Endothelial cell of umbilical vein (primary cell): ENCODE measurements at regions not wholly inside any gene's neighbourhood (a gene's known extent, or its start where the extent isn't known, plus 50 kb on each side); places are given as distances from the start of the nearest gene placed in this dataset.

Experiments used
- EZH2 ChIP-seq: IDR thresholded peaks from 2 replicates; pipeline ENCODE4 v1.6.1; 2012; ENCODE audit warnings: borderline replicate concordance, low read depth, mild to moderate bottlenecking, moderate library complexity, low read length, inconsistent platforms; ENCODE audit not compliant: severe bottlenecking
- POLR2A ChIP-seq: IDR thresholded peaks from 2 replicates; pipeline ENCODE4 v1.6.1; 2012; ENCODE audit warnings: low read depth, mild to moderate bottlenecking, control low read depth, low read length
- POLR2AphosphoS5 ChIP-seq: IDR thresholded peaks from 2 replicates; pipeline ENCODE4 v1.6.1; 2012; ENCODE audit warnings: low read depth, mild to moderate bottlenecking, control low read depth, low read length, moderate library complexity; ENCODE audit not compliant: insufficient read depth
- TF ChIP-seq, protein P1 (sequence below), 2 donors: IDR thresholded peaks; 1 replicate in 1 of 2; 2 replicates in 1 of 2; pipeline ENCODE4 v1.5.1; 2011; ENCODE audit warnings: low read length in 2 of 2, mild to moderate bottlenecking in 2 of 2, moderate library complexity in 2 of 2, control low read depth in 1 of 2, inconsistent platforms in 1 of 2, low read depth in 1 of 2; ENCODE audit not compliant: insufficient read depth in 1 of 2; ENCODE audit errors: extremely low read depth in 1 of 2

GRCh38 chr6:14920276-14920675, 325.6 kb upstream of the JARID2 start:
- TF ChIP-seq, protein P1, sequence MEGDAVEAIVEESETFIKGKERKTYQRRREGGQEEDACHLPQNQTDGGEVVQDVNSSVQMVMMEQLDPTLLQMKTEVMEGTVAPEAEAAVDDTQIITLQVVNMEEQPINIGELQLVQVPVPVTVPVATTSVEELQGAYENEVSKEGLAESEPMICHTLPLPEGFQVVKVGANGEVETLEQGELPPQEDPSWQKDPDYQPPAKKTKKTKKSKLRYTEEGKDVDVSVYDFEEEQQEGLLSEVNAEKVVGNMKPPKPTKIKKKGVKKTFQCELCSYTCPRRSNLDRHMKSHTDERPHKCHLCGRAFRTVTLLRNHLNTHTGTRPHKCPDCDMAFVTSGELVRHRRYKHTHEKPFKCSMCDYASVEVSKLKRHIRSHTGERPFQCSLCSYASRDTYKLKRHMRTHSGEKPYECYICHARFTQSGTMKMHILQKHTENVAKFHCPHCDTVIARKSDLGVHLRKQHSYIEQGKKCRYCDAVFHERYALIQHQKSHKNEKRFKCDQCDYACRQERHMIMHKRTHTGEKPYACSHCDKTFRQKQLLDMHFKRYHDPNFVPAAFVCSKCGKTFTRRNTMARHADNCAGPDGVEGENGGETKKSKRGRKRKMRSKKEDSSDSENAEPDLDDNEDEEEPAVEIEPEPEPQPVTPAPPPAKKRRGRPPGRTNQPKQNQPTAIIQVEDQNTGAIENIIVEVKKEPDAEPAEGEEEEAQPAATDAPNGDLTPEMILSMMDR (IDR thresholded peaks at IDR 0.05; ENCODE audit: extremely low read depth in 1 of 2, insufficient read depth in 1 of 2, low read depth in 1 of 2, low read length in 2 of 2), result no peak
- TF ChIP-seq EZH2, result no peak
- TF ChIP-seq POLR2A, result no peak
- TF ChIP-seq POLR2AphosphoS5, result no peak
